IgD-negative memory B cell (primary cell): ENCODE measurements at regions not wholly inside any gene's neighbourhood (a gene's known extent, or its start where the extent isn't known, plus 50 kb on each side); places are given as distances from the start of the nearest gene placed in this dataset.

ENCODE experiments used
- H3K27ac Mint-ChIP-seq, 3 donors: one replicate each; pipeline ENCODE4 v1.8.0; 2020 to 2022; ENCODE audit warnings: mild to moderate bottlenecking in 3 of 3, mixed read lengths in 3 of 3, moderate library complexity in 1 of 3
- H3K27me3 Mint-ChIP-seq: one replicate; pipeline ENCODE4 v1.8.0; 2021; ENCODE audit warnings: mixed read lengths
- H3K36me3 Mint-ChIP-seq: one replicate; pipeline ENCODE4 v1.8.0; 2020; ENCODE audit warnings: mild to moderate bottlenecking, mixed read lengths
- H3K4me1 Mint-ChIP-seq, 3 donors: one replicate each; pipeline ENCODE4 v1.8.0; 2020 to 2022; ENCODE audit warnings: mixed read lengths in 3 of 3, mild to moderate bottlenecking in 1 of 3
- H3K4me3 Mint-ChIP-seq, 4 donors: one replicate each; pipeline ENCODE4 v1.8.0; 2020 to 2022; ENCODE audit warnings: mild to moderate bottlenecking in 4 of 4, mixed read lengths in 4 of 4, moderate library complexity in 3 of 4
- H3K9me3 Mint-ChIP-seq, 3 donors: one replicate each; pipeline ENCODE4 v1.8.0; 2020 to 2021; ENCODE audit warnings: mixed read lengths in 3 of 3, mild to moderate bottlenecking in 1 of 3

- Mint-ChIP-seq H3K36me3 (no peaks in the 10 kb centered on the region), H3K9me3 (peaks cover 0 to 4% (median 3%) of the 10 kb centered on the region in 3 donors), H3K27me3 (peaks cover 4% of the 10 kb centered on the region), H3K27ac (no peak overlapping the region), H3K4me1 (no peaks in the 10 kb centered on the region), H3K4me3 (no peak overlapping the region)
These were observed 78.8 kb upstream of the SEC61G start for GRCh38 chr7:54837761-54838160.

- peaks cover 4% of the 10 kb centered on the region for H3K27me3 Mint-ChIP-seq
- H3K36me3 Mint-ChIP-seq = no peaks in the 10 kb centered on the region
- no peak overlapping the region for H3K4me3 Mint-ChIP-seq
- no peak overlapping the region for H3K27ac Mint-ChIP-seq
- no peaks in the 10 kb centered on the region for H3K4me1 Mint-ChIP-seq
- H3K9me3 Mint-ChIP-seq = peaks cover 0 to 4% (median 3%) of the 10 kb centered on the region in 3 donors
These were observed 79.3 kb upstream of the SEC61G start for GRCh38 chr7:54838175-54838910.

- no peaks in the 10 kb centered on the region for H3K36me3 Mint-ChIP-seq
- peaks cover 5% of the 10 kb centered on the region for H3K27me3 Mint-ChIP-seq
- peaks cover 0 to 3% (median 3%) of the 10 kb centered on the region in 3 donors for H3K9me3 Mint-ChIP-seq
- peaks cover 0 to 3% (median 2%) of the 10 kb centered on the region in 3 donors for H3K4me1 Mint-ChIP-seq
- no peak overlapping the region for H3K4me3 Mint-ChIP-seq
- no peak overlapping the region for H3K27ac Mint-ChIP-seq
These were observed 80.7 kb upstream of the SEC61G start for GRCh38 chr7:54839575-54840213.

GRCh38 chr7:54841772-54842697 lies 83.0 kb upstream of the SEC61G start:
- Mint-ChIP-seq H3K27me3 (peaks cover 1% of the 10 kb centered on the region), H3K27ac (no peak overlapping the region), H3K4me3 (no peak overlapping the region), H3K4me1 (peaks cover 0 to 3% (median 2%) of the 10 kb centered on the region in 3 donors), H3K9me3 (no peaks in the 10 kb centered on the region), H3K36me3 (no peaks in the 10 kb centered on the region)

DNA sequence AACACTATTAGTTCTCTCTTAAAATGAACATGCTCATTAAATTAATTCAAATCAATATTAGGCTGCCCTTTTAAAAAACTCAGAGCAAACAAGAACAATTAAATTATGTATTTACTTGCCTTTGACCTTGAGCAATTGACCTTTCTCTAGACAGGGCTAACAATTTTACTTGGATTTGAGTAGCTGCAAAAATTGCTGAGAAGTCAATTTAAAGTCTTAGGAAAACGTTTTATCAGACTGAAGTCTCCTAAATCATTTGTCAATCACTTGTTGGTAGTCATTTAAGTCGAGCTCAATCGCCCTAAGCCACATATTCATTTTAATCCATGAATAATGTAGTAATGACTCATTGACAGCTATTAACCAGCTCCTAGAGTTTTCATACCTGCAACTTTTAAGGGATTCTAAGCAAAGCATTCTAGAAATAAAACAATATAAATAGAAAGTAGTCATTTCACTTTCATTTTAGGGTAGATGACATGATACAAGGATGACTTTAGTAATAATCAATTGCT lies 84.9 kb upstream of the SEC61G start:
- H3K4me1 Mint-ChIP-seq = peaks cover 0 to 3% (median 2%) of the 10 kb centered on the region in 3 donors
- no peak overlapping the region for H3K4me3 Mint-ChIP-seq
- no peaks in the 10 kb centered on the region for H3K36me3 Mint-ChIP-seq
- H3K27ac Mint-ChIP-seq = peak overlapping the region in 1 of 3 donors; percentile 57
- H3K9me3 Mint-ChIP-seq = peaks cover 0 to 3% (median 0%) of the 10 kb centered on the region in 3 donors
- peaks cover 1% of the 10 kb centered on the region for H3K27me3 Mint-ChIP-seq

DNA sequence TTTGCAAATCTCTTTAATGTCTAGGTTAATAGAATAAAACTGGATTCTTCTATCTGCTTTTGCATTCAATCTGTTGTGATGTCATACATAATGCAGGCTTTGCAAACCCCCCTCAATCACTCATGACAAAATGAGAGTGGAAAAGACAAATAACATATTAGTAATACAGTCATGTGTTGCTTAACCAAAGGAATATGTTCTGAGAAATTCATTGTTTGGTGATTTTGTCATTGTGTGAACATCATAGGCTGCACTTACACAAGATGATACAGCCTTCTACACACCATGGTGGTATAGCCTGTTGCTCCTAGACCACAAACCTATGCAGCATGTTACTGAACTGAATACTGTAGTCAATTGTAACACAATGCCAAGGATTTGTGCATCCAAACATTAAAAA lies 87.3 kb upstream of the SEC61G start:
- H3K4me3 Mint-ChIP-seq = no peak overlapping the region
- peaks cover 0 to 7% (median 6%) of the 10 kb centered on the region in 3 donors for H3K9me3 Mint-ChIP-seq
- no peak overlapping the region for H3K27ac Mint-ChIP-seq
- no peaks in the 10 kb centered on the region for H3K36me3 Mint-ChIP-seq
- peaks cover 0 to 3% (median 2%) of the 10 kb centered on the region in 3 donors for H3K4me1 Mint-ChIP-seq
- H3K27me3 Mint-ChIP-seq = peaks cover 1% of the 10 kb centered on the region

DNA sequence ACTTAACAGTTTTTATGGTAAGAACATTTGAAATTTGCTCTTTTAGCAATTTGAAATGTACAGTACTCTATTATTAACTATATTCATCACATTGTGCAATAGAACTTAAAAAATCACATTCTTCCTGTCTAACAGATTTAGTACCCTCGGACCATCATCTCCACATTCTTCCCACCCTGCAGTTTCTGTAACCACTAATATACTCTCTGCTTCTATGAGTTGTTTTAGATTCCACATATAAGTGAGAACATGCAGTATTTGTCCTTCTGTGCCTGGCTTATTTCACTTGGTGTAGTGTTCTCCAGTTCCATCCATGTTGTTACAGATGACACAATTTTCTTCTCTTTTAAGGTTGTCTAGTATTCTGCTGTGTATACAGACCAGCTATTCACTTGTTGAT lies 88.9 kb upstream of the SEC61G start:
- Mint-ChIP-seq H3K4me3 (no peak overlapping the region), H3K4me1 (peaks cover 0 to 3% (median 2%) of the 10 kb centered on the region in 3 donors), H3K27ac (no peak overlapping the region), H3K9me3 (peaks cover 3 to 7% (median 6%) of the 10 kb centered on the region in 3 donors), H3K36me3 (no peaks in the 10 kb centered on the region), H3K27me3 (peaks cover 1% of the 10 kb centered on the region)

DNA sequence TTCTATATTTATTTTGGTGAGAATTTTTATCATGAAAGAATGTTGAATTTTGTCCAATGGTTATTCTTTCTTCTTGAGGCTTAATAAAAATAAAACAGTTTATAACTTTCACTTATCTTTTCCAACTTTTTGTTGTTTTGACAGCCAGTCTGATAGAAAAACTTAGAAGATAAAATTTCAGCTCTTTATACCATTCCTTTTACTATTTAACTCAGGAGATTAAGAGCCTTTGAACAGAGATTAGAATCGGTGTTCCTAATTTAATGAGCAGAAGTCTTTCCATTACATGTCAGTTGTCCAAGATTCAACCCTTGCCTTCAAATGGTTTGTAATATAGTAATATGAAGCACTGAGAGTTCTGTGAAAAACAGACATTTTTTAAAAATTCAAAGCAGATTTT lies 97.8 kb upstream of the SEC61G start:
- H3K9me3 Mint-ChIP-seq = peaks cover 5 to 6% (median 5%) of the 10 kb centered on the region in 3 donors
- H3K27me3 Mint-ChIP-seq = no peaks in the 10 kb centered on the region
- peaks cover 2% of the 10 kb centered on the region for H3K36me3 Mint-ChIP-seq
- H3K27ac Mint-ChIP-seq = no peak overlapping the region
- H3K4me1 Mint-ChIP-seq = no peaks in the 10 kb centered on the region
- no peak overlapping the region for H3K4me3 Mint-ChIP-seq

GRCh38 chr7:54857294-54857693 lies 98.3 kb upstream of the SEC61G start:
- Mint-ChIP-seq H3K27me3 (no peaks in the 10 kb centered on the region), H3K36me3 (peaks cover 2% of the 10 kb centered on the region), H3K27ac (no peak overlapping the region), H3K9me3 (peaks cover 5 to 6% (median 5%) of the 10 kb centered on the region in 3 donors), H3K4me1 (no peaks in the 10 kb centered on the region), H3K4me3 (no peak overlapping the region)

DNA sequence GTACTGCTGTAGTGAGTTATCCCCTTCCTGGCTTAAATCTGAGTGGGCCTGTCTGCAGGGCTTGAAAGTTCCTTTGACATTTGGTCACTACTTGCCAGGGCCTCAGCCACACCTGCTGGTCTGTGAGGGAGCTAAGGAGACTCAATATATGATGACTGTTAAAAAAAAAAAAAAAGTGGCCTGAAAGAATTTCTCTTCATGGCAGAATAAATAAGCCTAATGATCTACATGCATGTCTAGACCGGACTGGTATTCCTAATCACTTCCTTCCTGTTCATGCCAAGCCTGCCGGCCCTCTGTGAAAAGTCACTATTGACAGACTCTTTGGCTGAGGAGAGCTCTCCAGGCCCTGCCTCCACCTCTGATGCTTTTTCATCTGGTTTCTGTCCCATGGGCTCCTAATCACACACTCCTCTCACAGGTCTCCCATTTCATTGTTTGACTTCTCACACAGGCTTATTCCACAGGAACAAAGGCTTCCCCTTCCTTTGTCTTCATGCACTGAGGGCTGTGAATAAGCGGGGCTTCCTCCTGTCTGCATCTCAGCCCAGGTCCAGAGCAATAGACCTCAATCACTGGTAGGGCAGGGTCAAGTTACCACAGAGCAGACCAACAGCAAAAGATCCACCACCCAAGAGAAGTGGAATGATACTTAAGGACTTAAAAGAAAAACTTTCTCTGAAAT lies 99.1 kb upstream of the SEC61G start:
- no peak overlapping the region for H3K4me3 Mint-ChIP-seq
- H3K27me3 Mint-ChIP-seq = no peaks in the 10 kb centered on the region
- no peaks in the 10 kb centered on the region for H3K4me1 Mint-ChIP-seq
- H3K9me3 Mint-ChIP-seq = peaks cover 1 to 6% (median 5%) of the 10 kb centered on the region in 3 donors
- peaks cover 2% of the 10 kb centered on the region for H3K36me3 Mint-ChIP-seq
- H3K27ac Mint-ChIP-seq = no peak overlapping the region

DNA sequence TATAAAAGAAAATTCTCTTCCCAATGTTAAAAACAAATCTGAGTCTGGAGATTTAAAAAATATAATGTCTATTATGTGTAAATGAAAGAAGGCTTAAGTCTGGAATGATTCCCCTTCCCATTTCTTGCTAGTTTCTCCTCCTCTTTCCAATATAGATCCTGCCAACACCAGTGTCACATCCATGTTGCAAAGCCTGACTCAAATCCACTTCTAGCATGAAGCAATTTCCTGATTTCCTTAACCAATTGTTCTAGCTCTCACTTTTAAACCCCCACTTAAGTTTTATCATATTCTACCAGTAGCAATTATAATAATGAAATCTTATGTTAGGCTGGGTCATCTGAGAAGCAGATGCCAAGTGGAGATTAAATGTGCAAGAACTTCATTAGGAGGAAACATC lies 100.1 kb upstream of the SEC61G start:
- Mint-ChIP-seq H3K4me1 (peaks cover 0 to 1% (median 0%) of the 10 kb centered on the region in 3 donors), H3K27ac (no peak overlapping the region), H3K4me3 (no peak overlapping the region), H3K27me3 (no peaks in the 10 kb centered on the region), H3K36me3 (no peaks in the 10 kb centered on the region), H3K9me3 (peaks cover 0 to 6% (median 5%) of the 10 kb centered on the region in 3 donors)

GRCh38 chr7:54859545-54859944 lies 100.5 kb upstream of the SEC61G start:
- Mint-ChIP-seq H3K36me3 (no peaks in the 10 kb centered on the region), H3K27ac (no peak overlapping the region), H3K9me3 (peaks cover 0 to 5% (median 2%) of the 10 kb centered on the region in 3 donors), H3K4me3 (no peak overlapping the region), H3K4me1 (peaks cover 0 to 1% (median 0%) of the 10 kb centered on the region in 3 donors), H3K27me3 (no peaks in the 10 kb centered on the region)

DNA sequence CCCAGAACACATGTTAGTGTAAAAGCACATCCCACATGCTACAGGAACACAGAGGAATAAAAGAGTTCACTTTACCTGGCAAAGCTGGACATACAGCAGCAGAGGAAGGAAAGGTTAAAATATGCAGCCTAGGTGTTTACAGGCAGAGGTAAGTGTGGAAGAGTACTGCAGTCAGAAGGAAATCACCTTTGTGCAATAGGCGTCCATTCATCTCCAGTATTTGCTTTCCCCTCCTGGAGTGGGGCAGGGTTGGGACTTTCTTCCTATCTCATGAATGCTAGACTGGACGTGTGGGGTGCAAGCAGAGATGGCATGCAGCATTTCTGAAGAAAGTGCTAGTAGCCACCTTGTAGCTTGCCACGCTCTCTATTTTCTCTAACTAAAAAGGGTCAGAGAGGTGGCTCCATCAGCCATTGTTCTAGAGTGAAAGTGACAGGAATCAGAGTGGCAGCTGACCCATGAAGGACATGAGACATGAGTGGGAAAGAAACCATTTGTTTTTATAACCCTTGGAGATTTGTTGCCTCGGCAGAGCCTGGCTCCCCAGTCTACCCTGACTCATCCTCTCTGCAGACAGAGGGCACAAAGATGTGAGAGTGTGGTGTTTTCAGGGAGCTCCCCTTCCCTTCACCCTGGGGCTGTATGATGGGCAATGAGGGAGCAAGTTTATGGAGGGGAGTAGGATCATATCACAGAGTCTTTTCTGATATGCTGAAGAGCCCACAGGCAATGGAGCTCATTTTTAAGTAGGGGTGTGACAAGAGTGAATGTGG lies 101.2 kb upstream of the SEC61G start:
- H3K27ac Mint-ChIP-seq = no peak overlapping the region
- H3K9me3 Mint-ChIP-seq = peaks cover 0 to 5% (median 0%) of the 10 kb centered on the region in 3 donors
- H3K27me3 Mint-ChIP-seq = no peaks in the 10 kb centered on the region
- no peak overlapping the region for H3K4me3 Mint-ChIP-seq
- H3K4me1 Mint-ChIP-seq = peaks cover 0 to 1% (median 0%) of the 10 kb centered on the region in 3 donors
- no peaks in the 10 kb centered on the region for H3K36me3 Mint-ChIP-seq

- Mint-ChIP-seq H3K27ac (no peak overlapping the region), H3K36me3 (no peaks in the 10 kb centered on the region), H3K27me3 (no peaks in the 10 kb centered on the region), H3K4me1 (peaks cover 0 to 1% (median 0%) of the 10 kb centered on the region in 3 donors), H3K4me3 (no peak overlapping the region), H3K9me3 (peaks cover 0 to 5% (median 0%) of the 10 kb centered on the region in 3 donors)
These were observed 101.8 kb upstream of the SEC61G start for GRCh38 chr7:54860843-54861242.
